ENCODE measurements at regions not wholly inside any gene's neighbourhood (a gene's known extent, or its start where the extent isn't known, plus 50 kb on each side); places are given as distances from the start of the nearest gene placed in this dataset.

DNA sequence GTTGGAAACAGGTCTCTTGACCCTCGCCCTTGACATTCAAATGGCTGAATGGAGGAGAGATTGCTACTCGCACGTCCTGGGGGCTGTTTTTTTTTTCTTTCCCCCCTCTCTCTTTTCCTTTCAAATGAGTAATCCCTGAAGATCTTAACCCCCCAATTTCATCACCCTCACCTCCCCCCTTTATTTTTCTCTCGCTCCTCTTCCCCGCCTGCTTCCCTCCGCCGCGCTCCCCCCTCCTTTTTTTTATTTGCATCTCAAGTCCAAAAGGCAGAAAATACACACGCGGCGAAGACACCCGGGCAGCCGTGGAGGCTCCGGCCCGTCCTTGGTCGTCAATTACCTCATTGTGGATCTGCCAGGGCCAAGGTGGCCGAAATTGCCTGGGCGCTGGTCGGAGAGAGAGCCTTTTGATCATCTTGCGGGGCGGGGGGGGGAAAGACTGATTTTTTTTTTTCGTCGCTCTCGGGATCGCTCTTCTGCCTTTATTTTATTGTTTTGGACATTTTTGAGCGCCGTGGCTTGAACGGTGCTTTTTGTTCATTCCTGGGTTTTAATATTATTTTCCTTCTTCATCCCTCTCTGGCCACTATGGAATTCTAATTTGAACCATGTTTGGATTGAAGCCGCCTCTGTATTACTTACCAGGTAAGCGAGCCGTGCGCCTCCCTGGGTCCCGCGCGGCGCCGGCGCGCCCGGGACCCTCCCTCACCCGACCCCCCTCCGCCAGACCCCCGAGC lies 57.2 kb upstream of the GSE1 start:
- 0% methylated on average over 40 to 43 of the region's 43 CpGs for WGBS, 2 donors
- TF ChIP-seq POLR2A (IDR thresholded peaks at IDR 0.05), result no peak
- TF ChIP-seq, protein P1, sequence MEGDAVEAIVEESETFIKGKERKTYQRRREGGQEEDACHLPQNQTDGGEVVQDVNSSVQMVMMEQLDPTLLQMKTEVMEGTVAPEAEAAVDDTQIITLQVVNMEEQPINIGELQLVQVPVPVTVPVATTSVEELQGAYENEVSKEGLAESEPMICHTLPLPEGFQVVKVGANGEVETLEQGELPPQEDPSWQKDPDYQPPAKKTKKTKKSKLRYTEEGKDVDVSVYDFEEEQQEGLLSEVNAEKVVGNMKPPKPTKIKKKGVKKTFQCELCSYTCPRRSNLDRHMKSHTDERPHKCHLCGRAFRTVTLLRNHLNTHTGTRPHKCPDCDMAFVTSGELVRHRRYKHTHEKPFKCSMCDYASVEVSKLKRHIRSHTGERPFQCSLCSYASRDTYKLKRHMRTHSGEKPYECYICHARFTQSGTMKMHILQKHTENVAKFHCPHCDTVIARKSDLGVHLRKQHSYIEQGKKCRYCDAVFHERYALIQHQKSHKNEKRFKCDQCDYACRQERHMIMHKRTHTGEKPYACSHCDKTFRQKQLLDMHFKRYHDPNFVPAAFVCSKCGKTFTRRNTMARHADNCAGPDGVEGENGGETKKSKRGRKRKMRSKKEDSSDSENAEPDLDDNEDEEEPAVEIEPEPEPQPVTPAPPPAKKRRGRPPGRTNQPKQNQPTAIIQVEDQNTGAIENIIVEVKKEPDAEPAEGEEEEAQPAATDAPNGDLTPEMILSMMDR (IDR thresholded peaks at IDR 0.05), result no peak
- intact Hi-C loops (cut with DNase I; ENCODE audit: low total_unique reads), result no loop called here
- DNase-seq (ENCODE audit: low spot score in 2 of 2), result no peak
- peak overlapping the region; percentile 76 for H3K4me3 ChIP-seq (ENCODE audit: low read depth, poor library complexity, severe bottlenecking)

DNA sequence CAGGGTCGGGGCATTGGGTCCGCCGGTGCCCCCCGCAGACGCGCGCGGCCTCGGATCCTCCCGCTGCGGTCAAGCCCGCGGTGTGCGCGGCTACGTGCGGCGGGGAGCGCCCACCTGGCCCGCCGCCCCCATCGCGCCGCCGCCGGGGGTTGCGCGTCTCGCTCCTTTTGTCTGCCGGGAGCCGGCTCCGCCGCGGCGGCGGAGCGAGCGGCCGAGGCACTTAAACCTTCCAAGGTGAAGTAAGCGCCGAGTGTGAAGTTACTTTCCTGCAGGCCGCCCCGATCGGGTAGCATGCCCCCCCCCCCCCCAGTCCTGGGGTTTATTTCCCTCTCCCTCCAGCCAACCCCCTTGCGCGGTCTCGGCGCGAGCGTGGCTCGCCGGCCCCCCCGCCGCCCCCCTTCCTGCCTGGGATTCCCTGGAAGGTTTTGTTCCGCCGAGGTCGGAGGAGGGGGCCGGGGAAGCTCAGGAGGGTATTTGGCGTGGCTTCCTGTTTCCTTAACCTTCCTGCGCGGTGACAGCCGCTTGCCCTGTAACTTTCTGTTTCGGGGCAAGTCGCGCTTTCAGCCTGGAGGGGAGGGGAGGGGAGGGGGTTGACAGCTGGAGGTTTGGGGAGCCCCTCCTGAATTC lies 56.6 kb upstream of the GSE1 start:
- WGBS, 2 donors, result 0% methylated on average over 14 to 50 of the region's 65 CpGs
- DNase-seq (ENCODE audit: low spot score in 2 of 2), result no peak
- intact Hi-C loops (cut with DNase I; ENCODE audit: low total_unique reads), result no loop called here
- TF ChIP-seq, protein P1 (IDR thresholded peaks at IDR 0.05), result no peak
- no peak for TF ChIP-seq POLR2A (IDR thresholded peaks at IDR 0.05)
- H3K4me3 ChIP-seq (ENCODE audit: low read depth, poor library complexity, severe bottlenecking), result peak overlapping the region; percentile 76

DNA sequence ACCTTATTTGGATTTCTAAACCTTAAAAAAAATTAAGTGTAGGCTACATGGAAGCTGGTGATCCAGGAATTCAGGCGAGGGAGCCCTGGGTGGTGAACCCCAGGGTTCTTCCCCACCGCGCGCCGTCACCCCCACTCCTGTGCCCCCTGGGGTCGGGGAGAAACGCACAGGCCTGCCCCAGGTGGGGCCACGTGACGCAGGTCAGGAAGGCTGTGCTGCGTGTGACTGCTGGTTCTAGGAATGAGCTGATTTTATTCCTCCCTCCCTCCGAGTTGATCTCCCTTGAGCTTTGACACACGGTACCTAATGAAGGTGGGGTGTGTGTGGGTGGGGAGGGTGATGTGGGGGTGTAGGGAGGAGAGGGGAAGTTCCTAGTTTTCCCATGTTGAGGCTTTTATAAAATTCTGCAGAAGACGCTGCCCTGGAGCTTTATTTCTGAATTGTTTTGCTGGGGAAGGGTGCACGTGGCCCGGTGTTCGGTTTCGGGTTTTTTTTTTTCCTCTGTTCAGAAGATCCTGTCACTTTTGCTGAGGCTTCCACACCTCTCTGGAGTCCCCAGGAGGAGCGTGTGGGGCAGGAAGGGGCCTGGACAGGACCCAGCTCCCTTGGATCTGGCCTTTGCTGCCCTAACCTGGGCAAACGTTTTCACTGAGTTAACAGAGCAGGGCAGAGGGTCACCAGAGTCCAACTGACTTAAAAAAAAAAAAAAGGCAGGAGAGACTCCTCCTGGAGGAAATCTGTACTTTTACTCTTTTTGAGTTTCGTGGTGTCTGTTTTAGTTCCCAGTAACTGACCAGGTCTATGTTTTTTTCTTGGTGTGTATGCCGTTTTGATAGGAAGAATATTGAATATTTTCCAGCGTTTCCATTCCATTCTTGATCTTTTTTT lies 55.8 kb upstream of the GSE1 start:
- intact Hi-C loops (cut with DNase I; ENCODE audit: low total_unique reads), result no loop called here
- TF ChIP-seq, protein P1 (IDR thresholded peaks at IDR 0.05), result no peak
- TF ChIP-seq POLR2A (IDR thresholded peaks at IDR 0.05), result no peak
- peak overlapping the region; percentile 76 for H3K4me3 ChIP-seq (ENCODE audit: low read depth, poor library complexity, severe bottlenecking)
- DNase-seq (ENCODE audit: low spot score in 2 of 2), result no peak
- 3 to 8% methylated on average over 17 to 22 of the region's 22 CpGs for WGBS, 2 donors

DNA sequence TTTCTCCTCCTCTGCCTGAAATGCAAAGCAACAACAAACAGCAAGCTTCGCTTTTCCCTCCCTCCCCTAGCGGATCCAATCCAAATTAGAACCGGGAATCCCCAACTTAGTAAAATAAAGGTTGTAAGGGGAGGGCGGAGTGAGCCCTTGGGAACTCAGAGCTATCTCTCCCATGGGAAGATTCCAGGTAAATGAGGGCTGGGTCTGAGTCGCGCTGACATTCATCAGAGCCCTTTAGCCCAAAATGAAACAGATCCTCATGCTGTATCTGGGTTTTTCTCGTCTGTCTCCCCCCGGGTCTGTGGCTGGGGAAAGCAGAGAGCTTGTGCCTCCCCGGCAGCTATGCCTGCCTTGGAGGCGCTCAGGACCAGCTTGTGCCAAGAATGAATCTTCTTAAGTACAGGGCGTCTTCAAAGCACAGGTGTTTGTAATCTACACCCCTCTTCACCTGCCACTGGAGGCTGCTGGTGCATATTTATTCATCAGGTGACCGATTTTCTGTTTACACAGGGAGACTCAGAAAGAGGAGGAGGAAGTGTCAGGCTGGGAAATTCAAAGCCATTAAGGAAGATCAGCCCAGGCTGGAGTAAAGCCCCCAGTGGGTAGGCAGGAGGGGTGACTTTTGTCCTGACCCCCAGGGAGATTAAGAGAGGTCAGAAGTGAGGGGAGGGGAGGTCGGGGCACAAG lies 55.0 kb upstream of the GSE1 start:
- intact Hi-C loops (cut with DNase I; ENCODE audit: low total_unique reads), result no loop called here
- no peak for DNase-seq (ENCODE audit: low spot score in 2 of 2)
- 14 to 20% methylated on average over 13 of the region's 13 CpGs for WGBS, 2 donors
- peak overlapping the region; percentile 19 for H3K4me3 ChIP-seq (ENCODE audit: low read depth, poor library complexity, severe bottlenecking)
- TF ChIP-seq, protein P1 (IDR thresholded peaks at IDR 0.05), result no peak
- no peak for TF ChIP-seq POLR2A (IDR thresholded peaks at IDR 0.05)

DNA sequence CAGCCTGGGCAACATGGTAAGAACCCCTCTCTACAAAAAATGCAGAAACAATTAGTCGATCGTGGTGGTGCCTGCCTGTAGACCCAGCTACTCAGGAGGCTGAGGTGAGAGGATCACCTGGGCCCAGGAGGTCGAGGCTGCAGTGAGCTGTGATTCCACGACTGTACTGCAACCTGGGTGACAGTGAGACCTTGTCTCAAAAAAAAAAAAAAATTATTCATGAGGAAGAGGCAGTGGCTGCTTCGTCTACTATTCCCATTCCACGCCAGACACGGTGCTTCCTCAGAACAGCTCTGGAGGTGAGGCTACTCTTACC lies 52.2 kb upstream of the GSE1 start:
- intact Hi-C loops (cut with DNase I; ENCODE audit: low total_unique reads), result no loop called here
- 91 to 97% methylated on average over 7 of the region's 7 CpGs for WGBS, 2 donors
- H3K4me3 ChIP-seq (ENCODE audit: low read depth, poor library complexity, severe bottlenecking), result no peak overlapping the region
- no peak for TF ChIP-seq POLR2A (IDR thresholded peaks at IDR 0.05)
- TF ChIP-seq, protein P1 (IDR thresholded peaks at IDR 0.05), result no peak
- DNase-seq (ENCODE audit: low spot score in 2 of 2), result no peak

Measured in lower leg skin (tissue), 4 donors.